ENCODE measurements at regions not wholly inside any gene's neighbourhood (a gene's known extent, or its start where the extent isn't known, plus 50 kb on each side); places are given as distances from the start of the nearest gene placed in this dataset.

DNA sequence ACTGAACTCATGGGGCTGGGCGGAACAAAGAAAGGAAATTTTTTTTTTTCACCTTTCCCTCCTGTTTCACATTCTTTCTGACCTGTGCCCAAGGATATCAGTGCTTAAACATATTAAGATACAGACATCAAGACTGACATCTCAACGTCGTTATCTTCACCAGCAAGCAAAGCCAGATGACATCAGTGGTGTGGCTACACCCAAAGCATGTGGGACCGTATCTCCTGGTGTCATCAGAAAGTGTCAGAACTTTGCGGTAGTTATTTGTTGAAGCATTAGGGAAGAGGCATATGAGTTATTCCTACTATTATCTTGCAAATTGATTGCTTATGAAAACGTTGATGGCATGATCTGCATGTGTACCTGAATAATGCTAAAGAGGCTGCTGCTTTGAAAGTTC is 487.4 kb downstream of the TLE4 start:
- H3K9me3 ChIP-seq (ENCODE audit: control insufficient read depth, low read depth, low read length), result no peaks in the 10 kb centered on the region
- no peak overlapping the region for H3K27ac ChIP-seq (ENCODE audit: control insufficient read depth, insufficient read depth, low read length)
- TF ChIP-seq, protein P1, sequence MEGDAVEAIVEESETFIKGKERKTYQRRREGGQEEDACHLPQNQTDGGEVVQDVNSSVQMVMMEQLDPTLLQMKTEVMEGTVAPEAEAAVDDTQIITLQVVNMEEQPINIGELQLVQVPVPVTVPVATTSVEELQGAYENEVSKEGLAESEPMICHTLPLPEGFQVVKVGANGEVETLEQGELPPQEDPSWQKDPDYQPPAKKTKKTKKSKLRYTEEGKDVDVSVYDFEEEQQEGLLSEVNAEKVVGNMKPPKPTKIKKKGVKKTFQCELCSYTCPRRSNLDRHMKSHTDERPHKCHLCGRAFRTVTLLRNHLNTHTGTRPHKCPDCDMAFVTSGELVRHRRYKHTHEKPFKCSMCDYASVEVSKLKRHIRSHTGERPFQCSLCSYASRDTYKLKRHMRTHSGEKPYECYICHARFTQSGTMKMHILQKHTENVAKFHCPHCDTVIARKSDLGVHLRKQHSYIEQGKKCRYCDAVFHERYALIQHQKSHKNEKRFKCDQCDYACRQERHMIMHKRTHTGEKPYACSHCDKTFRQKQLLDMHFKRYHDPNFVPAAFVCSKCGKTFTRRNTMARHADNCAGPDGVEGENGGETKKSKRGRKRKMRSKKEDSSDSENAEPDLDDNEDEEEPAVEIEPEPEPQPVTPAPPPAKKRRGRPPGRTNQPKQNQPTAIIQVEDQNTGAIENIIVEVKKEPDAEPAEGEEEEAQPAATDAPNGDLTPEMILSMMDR (optimal IDR thresholded peaks at IDR 0.05 in 1 of 3, IDR thresholded peaks at IDR 0.05 in 1 of 3, conservative IDR thresholded peaks at IDR 0.05 in 1 of 3; ENCODE audit: extremely low read depth in 1 of 3, insufficient read depth in 2 of 3, low read length in 3 of 3), result no peak
- no peak for TF ChIP-seq EZH2 (IDR thresholded peaks at IDR 0.05; ENCODE audit: low read length)
- no peak overlapping the region for H3K4me2 ChIP-seq (ENCODE audit: control insufficient read depth, extremely low read depth, insufficient read depth, low read depth, low read length)
- no peaks in the 10 kb centered on the region for H3K27me3 ChIP-seq (ENCODE audit: control insufficient read depth, extremely low read depth, insufficient read depth, low read length)
- DNase-seq (ENCODE audit: low read depth, low spot score) (no peak), FAIRE-seq (no peak)
- no peaks in the 10 kb centered on the region for H3K9me1 ChIP-seq (ENCODE audit: control insufficient read depth, extremely low read depth, insufficient read depth, low read length)
- H3K4me1 ChIP-seq (ENCODE audit: control insufficient read depth, extremely low read depth, insufficient read depth, low read length), result no peaks in the 10 kb centered on the region
- no peak overlapping the region for H3K4me3 ChIP-seq (ENCODE audit: control insufficient read depth in 2 of 3, extremely low read depth in 1 of 3, insufficient read depth in 2 of 3, low read depth in 1 of 3, low read length in 3 of 3)
- no peak overlapping the region for H3K9ac ChIP-seq (ENCODE audit: control insufficient read depth, extremely low read depth, insufficient read depth, low read length)
- H4K20me1 ChIP-seq (ENCODE audit: control insufficient read depth, extremely low read depth, insufficient read depth, low read length), result no peaks in the 10 kb centered on the region
- dilution Hi-C loops (cut with MboI; ENCODE audit: extremely low pct_ligation_motif_present, low sequenced_read_pairs), result no loop called here
- no peak overlapping the region for H2AFZ ChIP-seq (ENCODE audit: control insufficient read depth, low read length)
- H3K36me3 ChIP-seq (ENCODE audit: control insufficient read depth in 2 of 2, extremely low read depth in 1 of 2, insufficient read depth in 2 of 2, low read length in 2 of 2), result no peaks in the 10 kb centered on the region
- no peaks in the 10 kb centered on the region for H3K79me2 ChIP-seq (ENCODE audit: control insufficient read depth, insufficient read depth, low read length)

DNA sequence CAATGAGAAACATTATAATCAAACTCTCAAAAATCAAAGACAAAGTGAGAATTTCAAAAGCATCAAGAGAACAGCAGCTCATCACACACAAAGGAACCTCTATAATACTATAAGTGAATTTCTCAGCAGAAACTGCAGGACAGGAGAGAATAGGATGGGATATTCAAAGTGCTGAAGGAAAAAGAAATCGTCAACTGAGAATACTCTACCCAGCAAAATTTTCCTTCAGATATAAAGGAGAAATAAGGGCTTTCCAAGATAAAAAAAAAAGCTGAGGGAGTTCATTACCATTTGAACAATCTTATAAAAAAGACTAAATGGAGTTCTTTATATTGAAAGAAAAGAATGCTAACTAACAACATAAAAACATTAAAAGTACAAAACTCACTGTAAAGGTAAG is 481.1 kb downstream of the TLE4 start:
- Histone ChIP-seq H3K27me3 (ENCODE audit: control insufficient read depth, extremely low read depth, insufficient read depth, low read length) (no peaks in the 10 kb centered on the region), H3K9ac (ENCODE audit: control insufficient read depth, extremely low read depth, insufficient read depth, low read length) (no peak overlapping the region), H3K27ac (ENCODE audit: control insufficient read depth, insufficient read depth, low read length) (no peak overlapping the region), H2AFZ (ENCODE audit: control insufficient read depth, low read length) (no peak overlapping the region), H3K4me2 (ENCODE audit: control insufficient read depth, extremely low read depth, insufficient read depth, low read depth, low read length) (no peak overlapping the region), H3K36me3 (ENCODE audit: control insufficient read depth in 2 of 2, extremely low read depth in 1 of 2, insufficient read depth in 2 of 2, low read length in 2 of 2) (no peaks in the 10 kb centered on the region), H3K4me3 (ENCODE audit: control insufficient read depth in 2 of 3, extremely low read depth in 1 of 3, insufficient read depth in 2 of 3, low read depth in 1 of 3, low read length in 3 of 3) (no peak overlapping the region), H3K9me1 (ENCODE audit: control insufficient read depth, extremely low read depth, insufficient read depth, low read length) (no peaks in the 10 kb centered on the region), H3K79me2 (ENCODE audit: control insufficient read depth, insufficient read depth, low read length) (no peaks in the 10 kb centered on the region), H4K20me1 (ENCODE audit: control insufficient read depth, extremely low read depth, insufficient read depth, low read length) (no peaks in the 10 kb centered on the region), H3K4me1 (ENCODE audit: control insufficient read depth, extremely low read depth, insufficient read depth, low read length) (no peaks in the 10 kb centered on the region), H3K9me3 (ENCODE audit: control insufficient read depth, low read depth, low read length) (no peaks in the 10 kb centered on the region)
- TF ChIP-seq EZH2 (IDR thresholded peaks at IDR 0.05; ENCODE audit: low read length), result no peak
- TF ChIP-seq, protein P1 (optimal IDR thresholded peaks at IDR 0.05 in 1 of 3, IDR thresholded peaks at IDR 0.05 in 1 of 3, conservative IDR thresholded peaks at IDR 0.05 in 1 of 3; ENCODE audit: extremely low read depth in 1 of 3, insufficient read depth in 2 of 3, low read length in 3 of 3), result no peak
- no peak for FAIRE-seq
- DNase-seq (ENCODE audit: low read depth, low spot score), result no peak
- dilution Hi-C loops (cut with MboI; ENCODE audit: extremely low pct_ligation_motif_present, low sequenced_read_pairs), result no loop called here
